ENCODE measurements at regions not wholly inside any gene's neighbourhood (a gene's known extent, or its start where the extent isn't known, plus 50 kb on each side); places are given as distances from the start of the nearest gene placed in this dataset.

DNA sequence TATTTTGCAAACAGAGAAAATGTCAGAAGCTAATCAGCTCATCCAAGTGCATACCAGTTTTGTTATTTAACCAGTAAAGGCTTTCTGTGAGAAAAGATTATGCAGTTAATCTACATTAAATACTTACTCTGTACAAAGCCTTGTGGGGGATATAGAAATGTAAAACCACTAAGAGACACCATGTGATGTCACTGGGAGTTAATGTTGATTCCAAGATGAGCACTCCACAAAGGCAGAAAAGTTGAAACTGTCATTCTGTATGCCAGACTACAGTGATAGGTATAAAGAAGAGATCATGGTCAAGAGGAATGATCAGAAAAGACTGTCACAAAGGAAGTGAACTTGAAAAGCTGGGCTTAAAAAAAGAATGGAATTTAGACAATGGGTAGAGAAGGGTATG is 100.3 kb upstream of the SGIP1 start:
- TF ChIP-seq, protein P1, sequence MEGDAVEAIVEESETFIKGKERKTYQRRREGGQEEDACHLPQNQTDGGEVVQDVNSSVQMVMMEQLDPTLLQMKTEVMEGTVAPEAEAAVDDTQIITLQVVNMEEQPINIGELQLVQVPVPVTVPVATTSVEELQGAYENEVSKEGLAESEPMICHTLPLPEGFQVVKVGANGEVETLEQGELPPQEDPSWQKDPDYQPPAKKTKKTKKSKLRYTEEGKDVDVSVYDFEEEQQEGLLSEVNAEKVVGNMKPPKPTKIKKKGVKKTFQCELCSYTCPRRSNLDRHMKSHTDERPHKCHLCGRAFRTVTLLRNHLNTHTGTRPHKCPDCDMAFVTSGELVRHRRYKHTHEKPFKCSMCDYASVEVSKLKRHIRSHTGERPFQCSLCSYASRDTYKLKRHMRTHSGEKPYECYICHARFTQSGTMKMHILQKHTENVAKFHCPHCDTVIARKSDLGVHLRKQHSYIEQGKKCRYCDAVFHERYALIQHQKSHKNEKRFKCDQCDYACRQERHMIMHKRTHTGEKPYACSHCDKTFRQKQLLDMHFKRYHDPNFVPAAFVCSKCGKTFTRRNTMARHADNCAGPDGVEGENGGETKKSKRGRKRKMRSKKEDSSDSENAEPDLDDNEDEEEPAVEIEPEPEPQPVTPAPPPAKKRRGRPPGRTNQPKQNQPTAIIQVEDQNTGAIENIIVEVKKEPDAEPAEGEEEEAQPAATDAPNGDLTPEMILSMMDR (IDR thresholded peaks at IDR 0.05; ENCODE audit: low read length), result no peak
- TF ChIP-seq EZH2 (IDR thresholded peaks at IDR 0.05; ENCODE audit: borderline replicate concordance, low read length), result no peak

Measured in OCI-LY1 (cell line).